ENCODE measurements at regions not wholly inside any gene's neighbourhood (a gene's known extent, or its start where the extent isn't known, plus 50 kb on each side); places are given as distances from the start of the nearest gene placed in this dataset.

DNA sequence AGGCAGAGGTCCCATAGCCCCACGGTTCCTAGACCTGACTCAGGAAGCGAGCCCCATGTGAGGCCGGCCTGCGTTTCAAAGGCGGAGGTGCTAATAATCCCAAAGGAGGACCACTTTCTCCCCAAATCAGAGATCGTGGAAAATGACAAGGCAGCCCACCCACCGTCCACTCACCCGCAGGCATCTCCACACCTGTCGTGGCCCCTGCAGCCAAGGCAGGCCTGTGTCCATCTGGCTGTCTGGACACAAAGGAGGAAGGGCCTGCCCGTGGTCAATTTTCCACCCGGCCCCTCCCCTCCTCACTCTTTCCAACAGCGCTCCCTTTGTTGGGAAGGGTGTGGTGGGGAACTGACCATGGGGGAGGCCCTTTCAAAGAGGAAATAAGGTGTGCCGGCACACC is 125.3 kb upstream of the TMEM132D start (continued):
- TF ChIP-seq, protein P1, sequence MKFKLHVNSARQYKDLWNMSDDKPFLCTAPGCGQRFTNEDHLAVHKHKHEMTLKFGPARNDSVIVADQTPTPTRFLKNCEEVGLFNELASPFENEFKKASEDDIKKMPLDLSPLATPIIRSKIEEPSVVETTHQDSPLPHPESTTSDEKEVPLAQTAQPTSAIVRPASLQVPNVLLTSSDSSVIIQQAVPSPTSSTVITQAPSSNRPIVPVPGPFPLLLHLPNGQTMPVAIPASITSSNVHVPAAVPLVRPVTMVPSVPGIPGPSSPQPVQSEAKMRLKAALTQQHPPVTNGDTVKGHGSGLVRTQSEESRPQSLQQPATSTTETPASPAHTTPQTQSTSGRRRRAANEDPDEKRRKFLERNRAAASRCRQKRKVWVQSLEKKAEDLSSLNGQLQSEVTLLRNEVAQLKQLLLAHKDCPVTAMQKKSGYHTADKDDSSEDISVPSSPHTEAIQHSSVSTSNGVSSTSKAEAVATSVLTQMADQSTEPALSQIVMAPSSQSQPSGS (IDR thresholded peaks at IDR 0.05; ENCODE audit: low read length), result no peak
- TF ChIP-seq, protein P2, sequence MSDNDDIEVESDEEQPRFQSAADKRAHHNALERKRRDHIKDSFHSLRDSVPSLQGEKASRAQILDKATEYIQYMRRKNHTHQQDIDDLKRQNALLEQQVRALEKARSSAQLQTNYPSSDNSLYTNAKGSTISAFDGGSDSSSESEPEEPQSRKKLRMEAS (IDR thresholded peaks at IDR 0.05), result no peak

Measured in H1 (cell line).